HG03378 (cell line): ENCODE measurements at regions not wholly inside any gene's neighbourhood (a gene's known extent, or its start where the extent isn't known, plus 50 kb on each side); places are given as distances from the start of the nearest gene placed in this dataset.
"Not testable (repeated sequence)": the region's sequence is repeated elsewhere in the genome, so short reads cannot be mapped to it uniquely, and the experiment has no call there.

ENCODE experiments used
- ATAC-seq: cut with Tn5 transposase; IDR thresholded peaks from one replicate; pipeline ENCODE4 v1.9.1; 2021; ENCODE audit warnings: mild to moderate bottlenecking, moderate library complexity; ENCODE audit not compliant: unreplicated experiment

DNA sequence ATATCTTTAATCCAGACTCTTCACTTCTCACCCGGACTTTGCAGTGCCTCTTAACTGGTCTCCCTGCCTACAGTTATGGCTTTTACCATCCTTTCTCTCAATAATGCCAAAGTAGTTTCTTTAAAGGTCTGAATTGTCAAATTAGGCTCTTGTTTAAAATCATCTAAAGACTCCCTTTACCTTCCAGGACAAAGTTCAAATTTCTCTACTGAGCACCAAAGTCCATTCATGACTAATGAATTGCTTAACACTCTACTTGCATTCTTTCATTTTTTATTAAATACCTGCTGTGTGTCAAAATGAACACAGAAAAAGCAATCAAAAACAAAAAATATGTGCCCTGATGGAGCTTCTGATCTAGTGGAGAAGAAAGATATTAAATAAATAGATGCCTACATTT, 472.4 kb upstream of the UBE2E2 start:
- ATAC-seq, result no peak

DNA sequence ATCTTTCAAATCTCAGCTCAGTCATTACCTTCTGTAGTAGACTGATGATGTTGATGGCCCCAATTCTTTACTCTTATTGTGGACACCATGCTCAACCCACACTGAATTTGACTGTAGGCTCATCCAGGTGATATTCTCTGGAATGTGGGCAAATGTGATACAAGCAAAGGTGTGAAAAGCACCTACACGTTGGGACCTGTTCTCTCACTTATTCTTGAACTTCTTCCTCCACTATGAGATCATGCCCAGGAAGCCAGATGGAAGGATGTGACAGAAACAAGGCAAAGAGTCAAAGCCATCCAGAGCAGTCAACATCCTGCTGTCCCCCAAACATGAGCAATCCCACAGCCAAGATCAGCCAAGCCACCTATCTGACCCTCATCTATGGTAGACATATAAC, 471.2 kb upstream of the UBE2E2 start:
- no peak for ATAC-seq

DNA sequence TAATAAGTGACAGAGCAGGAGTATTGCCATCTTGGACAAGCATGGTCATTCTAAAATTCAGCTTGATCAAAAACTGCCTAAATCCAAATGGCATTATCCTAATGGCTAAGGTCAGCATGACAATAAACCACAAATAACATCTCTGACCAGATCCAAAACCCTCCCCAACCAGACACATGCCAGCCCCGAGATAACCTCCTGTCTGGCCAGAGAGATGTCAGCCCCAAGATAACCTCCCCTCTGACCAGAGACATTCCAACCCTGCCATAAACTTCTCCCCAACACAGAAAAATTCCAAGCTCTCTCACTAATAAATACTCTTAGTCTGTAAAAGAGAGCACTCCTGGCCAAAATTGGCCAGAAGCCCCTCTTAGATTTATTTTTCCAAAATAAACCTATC, 470.5 kb upstream of the UBE2E2 start:
- no peak for ATAC-seq

DNA sequence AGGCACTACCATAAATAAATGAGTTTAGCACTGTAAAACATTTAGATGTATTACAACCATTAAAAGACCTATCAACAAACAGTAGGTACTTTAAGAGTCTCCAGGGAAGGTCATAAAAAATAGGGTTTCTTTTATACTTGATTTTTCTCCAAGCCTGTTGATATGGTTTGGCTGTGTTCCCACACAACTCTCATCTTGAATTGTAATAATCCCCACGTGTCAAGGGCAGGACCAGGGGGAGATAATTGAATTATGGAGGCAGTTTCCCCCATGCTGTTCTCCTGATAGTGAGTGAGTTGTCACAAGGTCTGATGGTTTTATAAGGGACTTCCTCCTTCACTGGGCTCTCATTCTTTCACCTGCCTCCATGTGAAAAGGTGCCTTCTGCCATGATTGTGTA, 468.9 kb upstream of the UBE2E2 start:
- no peak for ATAC-seq

DNA sequence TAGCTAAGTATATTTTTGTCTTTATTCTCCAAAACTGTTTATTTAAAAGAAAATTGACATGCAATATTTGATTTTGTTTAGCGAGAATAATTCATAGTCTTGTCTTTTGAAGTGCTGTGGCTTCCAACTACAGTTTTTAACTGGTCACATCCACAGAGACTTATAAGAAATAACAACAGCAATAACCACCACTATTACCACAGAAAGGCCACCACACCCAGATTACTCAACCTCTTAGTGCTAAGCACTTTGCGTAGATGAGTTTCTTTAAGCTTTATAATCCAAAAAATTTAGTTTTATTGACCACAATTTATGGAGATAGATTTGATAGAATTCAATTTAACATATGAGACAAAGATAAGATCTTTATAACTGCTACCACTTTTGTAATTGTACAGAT, 468.4 kb upstream of the UBE2E2 start:
- no peak for ATAC-seq

DNA sequence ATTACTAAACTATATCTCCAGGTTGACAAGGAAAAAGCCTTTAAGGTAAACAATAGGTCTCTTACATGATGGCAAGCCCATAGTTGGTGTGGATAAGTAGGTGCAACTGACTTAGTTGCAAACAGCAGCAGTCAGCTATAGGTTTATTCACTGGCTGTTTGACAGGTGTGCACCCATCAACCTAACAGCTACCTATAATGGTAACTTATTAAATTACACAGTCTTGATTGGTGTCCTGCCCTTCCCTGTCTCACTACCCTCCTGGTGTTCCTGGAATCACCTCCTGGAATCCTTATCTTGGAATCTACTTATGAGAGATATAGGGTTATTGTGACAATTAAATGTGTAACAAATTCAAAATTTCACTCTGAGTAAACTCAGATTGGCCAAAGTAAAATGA, 467.8 kb upstream of the UBE2E2 start:
- no peak for ATAC-seq

DNA sequence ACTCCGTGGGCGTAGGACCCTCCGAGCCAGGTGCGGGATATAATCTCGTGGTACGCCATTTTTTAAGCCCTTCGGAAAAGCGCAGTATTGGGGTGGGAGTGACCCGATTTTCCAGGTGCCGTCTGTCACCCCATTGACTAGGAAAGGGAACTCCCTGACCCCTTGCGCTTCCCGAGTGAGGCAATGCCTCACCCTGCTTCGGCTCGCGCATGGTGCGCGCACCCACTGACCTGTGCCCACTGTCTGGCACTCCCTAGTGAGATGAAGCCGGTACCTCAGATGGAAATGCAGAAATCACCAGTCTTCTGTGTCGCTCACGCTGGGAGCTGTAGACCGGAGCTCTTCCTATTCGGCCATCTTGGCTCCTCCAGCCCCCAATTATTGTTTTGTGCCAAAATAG, 459.7 kb upstream of the UBE2E2 start:
- ATAC-seq, result not testable (repeated sequence)

DNA sequence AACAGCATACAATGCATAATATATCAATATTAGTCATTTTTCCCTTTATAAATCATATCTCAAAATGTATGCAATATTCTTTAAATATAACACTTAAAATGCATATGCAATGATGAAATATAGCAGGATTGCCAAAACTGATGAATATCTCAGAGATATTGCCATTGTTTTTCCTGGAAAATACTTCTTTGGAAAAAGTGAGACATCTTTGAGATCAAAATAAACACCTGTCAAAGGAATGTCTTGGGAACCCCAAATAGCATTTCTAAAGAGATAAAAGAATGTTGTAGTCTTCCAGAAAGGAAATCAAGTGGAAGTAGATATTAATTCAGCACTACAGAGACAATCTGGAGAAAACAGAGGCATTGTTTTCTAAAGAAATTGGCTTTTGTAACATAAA, 457.8 kb upstream of the UBE2E2 start:
- no peak for ATAC-seq

DNA sequence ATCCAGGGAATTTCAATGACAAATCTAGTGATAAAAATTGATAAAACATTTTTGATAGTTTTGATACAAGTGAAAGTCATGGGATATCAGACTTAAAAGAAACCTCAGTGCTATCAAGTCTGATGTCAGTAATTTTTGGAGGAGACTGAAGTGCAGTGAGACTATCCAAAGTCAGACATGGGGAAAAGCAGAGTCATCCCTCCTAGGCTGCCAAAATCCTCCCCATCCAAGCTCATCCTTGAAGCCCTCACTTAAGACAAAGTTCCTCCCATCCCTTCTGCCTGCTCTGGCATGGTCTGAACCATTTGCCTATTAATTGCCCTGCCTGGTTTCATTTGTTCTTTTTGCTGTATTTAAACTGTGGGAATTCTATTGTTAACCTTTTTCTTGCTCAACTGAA, 456.9 kb upstream of the UBE2E2 start:
- no peak for ATAC-seq

DNA sequence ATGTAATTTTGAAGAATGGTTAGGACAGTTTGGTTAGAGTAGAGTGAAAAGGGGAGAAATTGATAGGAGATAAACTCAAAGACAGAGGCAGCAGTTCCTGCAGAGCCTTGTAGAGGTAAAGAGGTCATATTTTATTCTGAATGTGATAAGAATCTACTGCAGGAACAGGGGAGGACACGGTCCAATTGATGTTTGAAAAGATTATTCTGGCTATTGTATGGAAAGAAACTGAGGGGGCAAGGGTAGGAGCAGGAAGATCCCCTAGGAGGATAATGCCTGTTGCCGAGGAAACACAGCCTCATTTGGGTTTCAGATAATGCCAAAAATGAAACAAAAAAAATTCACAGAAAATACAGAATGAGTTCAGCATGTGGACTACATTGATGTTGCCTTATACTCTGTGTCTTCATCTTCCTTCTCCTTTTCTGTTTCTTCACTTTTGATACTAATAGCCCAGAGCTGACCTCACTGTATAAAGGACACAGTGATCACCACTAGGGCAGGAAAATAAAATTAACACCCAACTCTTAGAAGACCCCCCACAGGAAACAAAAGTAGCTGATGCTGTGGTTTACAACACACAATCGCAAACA, 454.6 kb upstream of the UBE2E2 start:
- no peak for ATAC-seq

DNA sequence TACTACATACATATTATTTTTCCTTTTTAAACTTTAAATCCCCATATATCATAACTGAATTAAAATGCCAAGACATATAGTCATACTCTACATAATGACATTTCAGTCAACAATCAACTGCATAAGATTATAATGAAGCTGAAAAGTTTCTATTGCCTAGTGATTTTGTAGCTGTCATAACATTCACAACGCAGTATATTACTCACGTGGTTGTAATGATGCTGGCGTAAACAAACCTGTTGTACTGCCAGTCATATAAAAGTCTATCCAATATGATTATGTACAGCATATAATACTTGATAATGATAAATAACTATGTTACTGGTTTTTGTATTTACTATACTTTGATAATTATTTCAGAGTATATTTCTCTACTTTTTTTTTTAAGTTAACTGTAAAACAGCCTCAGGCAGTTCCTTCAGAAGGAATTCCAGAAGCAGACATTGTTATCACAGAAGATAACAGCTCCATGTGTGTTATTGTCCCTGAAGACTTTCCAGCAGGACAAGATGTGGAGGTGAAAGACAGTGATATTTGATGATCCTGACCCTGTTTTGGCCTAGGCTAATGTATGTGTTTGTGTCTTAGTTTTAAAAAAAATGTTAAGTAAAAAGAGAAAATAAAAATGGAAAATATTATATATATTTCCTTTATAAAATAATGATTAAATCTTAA, 443.4 kb upstream of the UBE2E2 start:
- ATAC-seq, result no peak

DNA sequence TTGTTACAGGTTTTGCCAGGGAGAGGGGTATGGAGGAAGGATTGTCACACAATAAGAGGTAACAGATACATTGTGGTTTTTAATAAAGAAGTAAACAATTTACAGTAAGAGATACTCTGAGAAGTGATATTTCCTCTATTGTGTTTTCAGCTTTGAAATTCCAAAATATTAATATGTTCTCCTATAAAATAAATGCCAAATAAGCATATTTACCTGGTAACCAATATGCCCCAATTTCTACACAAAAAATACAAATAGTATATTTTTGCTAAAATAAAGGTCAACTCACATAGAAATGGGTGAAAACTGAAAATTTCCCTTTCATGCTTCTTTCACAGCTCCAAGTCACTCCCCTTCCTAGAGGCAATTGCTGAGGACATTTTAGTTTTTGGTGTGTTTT, 437.4 kb upstream of the UBE2E2 start:
- no peak for ATAC-seq

DNA sequence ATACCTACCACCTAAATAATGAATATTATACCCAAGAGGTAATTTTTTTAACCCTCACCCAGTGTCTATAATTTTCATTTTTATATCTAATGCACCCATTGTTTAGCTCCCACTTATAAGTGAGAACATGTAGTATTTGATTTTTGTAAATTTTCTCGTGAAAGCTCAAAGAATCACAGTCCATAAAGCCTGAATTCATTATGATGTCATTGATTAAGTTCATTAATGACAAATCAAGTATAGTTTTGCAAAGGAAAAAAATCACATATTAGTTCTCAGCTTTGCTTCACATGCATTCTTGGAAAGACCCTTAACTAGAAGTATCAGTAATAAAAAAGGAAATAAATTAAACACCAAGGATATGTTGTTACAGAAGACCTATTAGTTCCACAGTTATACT, 425.3 kb upstream of the UBE2E2 start:
- ATAC-seq, result no peak

DNA sequence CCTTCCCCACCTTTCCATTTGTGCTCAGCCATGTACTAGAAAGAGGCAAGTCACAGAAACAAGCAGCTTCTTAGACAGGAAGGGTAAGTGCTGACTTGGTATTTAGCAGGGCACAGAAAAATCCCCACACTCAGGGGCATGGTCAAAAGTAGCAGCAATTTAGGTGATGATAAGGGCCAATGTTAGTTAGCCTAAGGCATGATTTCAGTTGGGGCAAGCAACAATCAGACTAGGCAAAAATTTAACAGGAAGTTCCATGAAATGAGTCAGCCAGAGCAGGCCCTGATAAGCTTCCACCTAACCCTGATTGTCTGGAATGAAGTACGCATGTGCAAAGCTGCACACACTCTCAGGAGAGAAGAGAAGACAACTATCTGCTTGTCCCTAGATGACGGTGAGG, 423.4 kb upstream of the UBE2E2 start:
- no peak for ATAC-seq

DNA sequence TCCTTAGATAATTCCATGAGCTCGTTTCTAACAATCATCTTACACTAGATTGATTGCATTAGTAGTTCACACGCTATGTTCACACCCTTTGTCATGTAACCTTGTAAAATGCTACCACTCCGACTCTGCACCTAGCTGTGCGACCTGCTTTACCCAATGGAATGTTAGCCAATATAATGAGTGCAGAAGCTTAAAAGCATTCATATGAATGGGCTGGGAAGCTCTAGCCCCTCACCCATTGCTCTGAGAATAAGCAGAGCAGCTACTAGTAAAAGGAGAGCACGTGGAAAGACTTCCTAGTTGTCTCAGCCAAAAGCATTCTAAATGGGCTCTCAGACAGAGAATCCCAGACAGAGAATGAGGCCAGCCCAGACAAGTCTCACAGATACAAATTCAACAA, 410.6 kb upstream of the UBE2E2 start:
- no peak for ATAC-seq

DNA sequence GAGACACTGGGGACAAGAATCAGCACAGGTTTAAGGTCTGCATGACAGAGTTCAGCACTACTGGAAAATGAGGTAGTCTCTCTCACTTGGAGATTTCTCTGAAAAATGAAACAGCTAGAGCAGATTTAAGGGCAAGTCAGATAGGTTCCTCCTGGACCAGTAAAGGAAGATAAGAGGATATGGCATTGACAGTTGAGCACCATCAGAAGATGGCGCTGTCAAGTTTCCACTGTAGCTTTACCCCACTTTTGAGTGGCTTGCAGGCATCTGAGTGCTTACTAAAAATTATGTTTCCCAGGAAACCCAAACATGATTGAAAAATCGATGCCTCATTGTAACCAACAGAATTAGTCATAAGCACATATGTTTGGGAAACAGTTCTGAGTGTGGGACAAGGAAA, 407.2 kb upstream of the UBE2E2 start:
- ATAC-seq, result no peak

DNA sequence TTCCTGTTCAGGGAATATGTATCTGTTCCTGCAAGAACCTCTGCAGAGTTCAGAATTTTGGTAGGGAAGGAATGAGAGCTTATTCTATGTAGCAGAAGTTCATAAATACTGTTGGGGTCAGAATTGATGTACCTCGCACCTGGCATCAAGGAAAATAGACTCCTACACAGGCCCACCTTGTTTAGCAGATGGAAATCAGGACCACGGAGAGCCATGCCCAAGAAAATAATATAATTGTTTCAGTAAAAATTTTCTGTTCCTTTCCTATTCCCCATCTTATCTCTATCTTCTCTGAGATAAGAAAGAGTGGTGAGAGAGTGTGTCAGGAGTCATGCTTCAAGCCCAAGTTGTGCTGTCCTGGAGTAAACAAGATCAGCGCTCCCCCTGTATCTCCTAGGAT, 404.7 kb upstream of the UBE2E2 start:
- ATAC-seq, result no peak

DNA sequence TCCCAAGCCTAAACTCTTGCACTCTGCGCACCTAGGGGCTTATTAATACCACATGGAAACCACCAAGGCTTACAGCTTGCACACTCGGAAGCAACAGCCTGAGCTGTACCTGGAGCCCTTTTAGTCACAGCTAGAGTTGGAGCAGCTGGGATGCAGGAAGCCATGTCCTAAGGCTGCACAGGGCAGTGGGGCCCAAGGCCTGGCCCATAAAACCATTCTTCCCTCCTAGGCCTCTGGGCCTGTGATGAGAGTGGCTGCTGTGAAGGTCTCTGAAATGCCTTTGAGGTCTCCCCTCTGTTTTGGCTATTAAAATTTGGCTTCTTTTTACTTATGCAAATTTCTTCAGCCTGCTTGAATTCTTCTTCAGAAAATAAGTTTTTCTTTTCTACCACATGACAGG, 383.9 kb upstream of the UBE2E2 start:
- ATAC-seq, result no peak

DNA sequence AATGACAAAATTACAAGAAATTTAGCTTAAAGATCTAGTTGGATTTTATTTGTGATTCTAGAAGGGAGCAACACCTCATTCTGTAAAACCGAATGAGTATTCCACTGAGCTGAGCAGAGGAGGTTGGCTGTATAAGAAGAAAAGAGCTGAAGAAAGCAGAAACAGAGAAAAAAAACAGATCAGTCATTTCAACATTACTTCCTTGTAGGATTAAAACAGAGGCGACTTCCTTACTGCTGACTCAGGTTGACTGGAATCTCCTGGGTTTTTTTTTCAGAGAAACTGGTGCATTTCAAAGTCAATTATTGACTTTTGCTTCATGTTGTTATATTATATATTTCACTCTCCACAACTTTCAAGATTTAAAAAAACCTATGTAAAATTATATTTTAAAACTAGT, 368.1 kb upstream of the UBE2E2 start:
- ATAC-seq, result no peak

DNA sequence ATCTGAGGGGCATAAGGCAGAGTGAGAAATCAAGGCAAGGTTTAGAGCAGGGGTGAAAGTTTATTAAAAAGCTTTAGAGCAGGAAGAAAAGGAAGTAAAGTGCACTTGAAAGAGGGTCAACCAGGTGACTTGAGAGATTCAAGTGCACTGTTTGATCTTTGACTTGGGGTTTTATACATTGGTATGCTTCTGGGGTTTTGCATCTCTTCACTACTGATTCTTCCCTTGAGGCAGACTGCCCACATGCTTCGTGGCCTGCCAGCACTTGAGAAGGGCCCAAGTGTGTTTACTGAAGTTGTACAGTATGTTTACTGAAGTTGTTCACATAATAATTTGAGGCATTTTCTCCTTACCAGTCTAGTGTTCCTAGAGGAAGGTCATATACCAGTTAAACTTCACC, 367.0 kb upstream of the UBE2E2 start:
- no peak for ATAC-seq

DNA sequence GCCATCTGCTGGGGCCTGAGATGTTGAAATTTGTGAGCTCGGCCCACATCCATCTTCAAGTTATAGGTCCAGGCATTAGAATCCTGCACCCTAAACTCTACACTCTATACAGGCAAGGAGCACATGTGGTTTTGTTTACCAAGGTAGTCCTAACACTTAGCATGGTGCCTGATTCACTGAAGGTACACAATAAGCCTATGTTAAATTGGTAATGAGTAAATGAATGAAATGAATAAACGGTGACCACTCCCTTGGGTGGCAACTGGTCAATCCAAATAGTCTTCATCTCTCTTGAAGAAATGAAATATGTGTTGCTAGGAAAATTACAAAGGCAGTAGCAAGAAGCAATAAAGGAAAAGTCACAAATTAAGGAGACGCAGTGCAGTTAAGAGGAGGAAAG, 359.3 kb upstream of the UBE2E2 start:
- ATAC-seq, result no peak

DNA sequence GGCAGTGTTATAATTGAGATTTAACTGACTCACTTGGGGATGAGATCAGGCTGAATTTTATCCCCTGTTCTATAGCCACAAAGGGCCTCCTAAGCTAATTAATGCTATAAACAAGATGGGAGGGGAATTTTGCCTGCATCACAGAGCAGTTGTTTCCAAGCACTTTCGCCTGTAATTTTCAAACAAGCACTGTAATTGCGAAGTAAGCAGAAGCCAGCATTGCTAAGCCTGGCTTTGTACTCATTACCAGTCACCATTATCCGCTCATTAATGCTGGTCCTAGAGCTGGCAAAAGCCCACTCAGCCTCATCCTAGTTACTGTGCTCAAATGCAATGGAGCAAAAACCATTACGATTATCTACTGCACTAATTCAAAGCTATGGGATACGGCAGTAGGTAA, 356.6 kb upstream of the UBE2E2 start:
- ATAC-seq, result no peak

DNA sequence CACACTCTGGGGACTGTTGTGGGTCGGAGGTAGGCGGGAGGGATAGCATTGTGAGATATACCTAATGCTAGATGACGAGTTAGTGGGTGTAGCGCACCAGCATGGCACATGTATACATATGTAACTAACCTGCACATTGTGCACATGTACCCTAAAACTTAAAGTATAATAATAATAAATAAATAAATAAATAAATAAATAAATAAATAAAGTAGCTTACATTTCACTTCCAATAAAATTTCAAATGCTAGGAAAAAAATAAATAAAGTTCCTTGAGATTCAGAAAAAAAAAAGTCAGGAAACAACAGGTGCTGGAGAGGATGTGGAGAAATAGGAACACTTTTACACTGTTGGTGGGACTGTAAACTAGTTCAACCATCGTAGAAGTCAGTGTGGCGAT, 353.5 kb upstream of the UBE2E2 start:
- ATAC-seq, result not testable (repeated sequence)
